ENCODE measurements at regions not wholly inside any gene's neighbourhood (a gene's known extent, or its start where the extent isn't known, plus 50 kb on each side); places are given as distances from the start of the nearest gene placed in this dataset.

- Histone ChIP-seq H3K9me2 (ENCODE audit: low read depth, low read length) (no peaks in the 10 kb centered on the region), H4K20me1 (ENCODE audit: insufficient read depth, low read length) (no peaks in the 10 kb centered on the region), H3K79me2 (ENCODE audit: insufficient read depth, low read length) (no peaks in the 10 kb centered on the region)
Observed at GRCh38 chr3:168574455-168575158, 478.9 kb upstream of the GOLIM4 start.

GRCh38 chr3:168570404-168571155, 474.9 kb upstream of the GOLIM4 start:
- H3K4me3 ChIP-seq (ENCODE audit: low read depth, low read length, poor library complexity, severe bottlenecking): no peak overlapping the region
- no peaks in the 10 kb centered on the region for H3K9me3 ChIP-seq (ENCODE audit: low read length)
- TF ChIP-seq EZH2 (IDR thresholded peaks at IDR 0.05; ENCODE audit: borderline replicate concordance, low read length) (no peak), CTCF (IDR thresholded peaks at IDR 0.05; ENCODE audit: low read length) (no peak)
- H3K4me1 ChIP-seq (ENCODE audit: insufficient read depth, low read length, severe bottlenecking): no peaks in the 10 kb centered on the region
- H3K27ac ChIP-seq (ENCODE audit: low read depth, low read length, poor library complexity, severe bottlenecking): no peak overlapping the region
- no peaks in the 10 kb centered on the region for H3K36me3 ChIP-seq (ENCODE audit: insufficient read depth, low read length)
- H3K4me2 ChIP-seq (ENCODE audit: low read length): no peak overlapping the region
- no peaks in the 10 kb centered on the region for H3F3A ChIP-seq (ENCODE audit: insufficient read depth, low read length)
- no peaks in the 10 kb centered on the region for H4K20me1 ChIP-seq (ENCODE audit: insufficient read depth, low read length)
- no peaks in the 10 kb centered on the region for H3K9me2 ChIP-seq (ENCODE audit: low read depth, low read length)
- no peaks in the 10 kb centered on the region for H3K27me3 ChIP-seq (ENCODE audit: insufficient read depth, low read length)
- H3K79me2 ChIP-seq (ENCODE audit: insufficient read depth, low read length): no peaks in the 10 kb centered on the region
- H2AFZ ChIP-seq (ENCODE audit: low read length): no peak overlapping the region
- H3K9ac ChIP-seq (ENCODE audit: low read length): no peak overlapping the region

More at GRCh38 chr3:168574455-168575158, 478.9 kb upstream of the GOLIM4 start:
- Histone ChIP-seq H3K36me3 (ENCODE audit: insufficient read depth, low read length) (no peaks in the 10 kb centered on the region), H3K27me3 (ENCODE audit: insufficient read depth, low read length) (no peaks in the 10 kb centered on the region), H3K27ac (ENCODE audit: low read depth, low read length, poor library complexity, severe bottlenecking) (no peak overlapping the region), H2AFZ (ENCODE audit: low read length) (no peak overlapping the region), H3K4me2 (ENCODE audit: low read length) (no peak overlapping the region), H3K4me1 (ENCODE audit: insufficient read depth, low read length, severe bottlenecking) (no peaks in the 10 kb centered on the region), H3K4me3 (ENCODE audit: low read depth, low read length, poor library complexity, severe bottlenecking) (no peak overlapping the region), H3K9me3 (ENCODE audit: low read length) (no peaks in the 10 kb centered on the region), H3K9ac (ENCODE audit: low read length) (no peak overlapping the region), H3F3A (ENCODE audit: insufficient read depth, low read length) (no peaks in the 10 kb centered on the region)
- no peak for TF ChIP-seq CTCF (IDR thresholded peaks at IDR 0.05; ENCODE audit: low read length)
- TF ChIP-seq EZH2 (IDR thresholded peaks at IDR 0.05; ENCODE audit: borderline replicate concordance, low read length): no peak

- no peaks in the 10 kb centered on the region for H3K4me1 ChIP-seq (ENCODE audit: insufficient read depth, low read length, severe bottlenecking)
- H3K27ac ChIP-seq (ENCODE audit: low read depth, low read length, poor library complexity, severe bottlenecking): no peak overlapping the region
- H3K79me2 ChIP-seq (ENCODE audit: insufficient read depth, low read length): no peaks in the 10 kb centered on the region
- no peaks in the 10 kb centered on the region for H3F3A ChIP-seq (ENCODE audit: insufficient read depth, low read length)
- no peak overlapping the region for H3K4me2 ChIP-seq (ENCODE audit: low read length)
- no peaks in the 10 kb centered on the region for H3K9me3 ChIP-seq (ENCODE audit: low read length)
- H4K20me1 ChIP-seq (ENCODE audit: insufficient read depth, low read length): no peaks in the 10 kb centered on the region
- H2AFZ ChIP-seq (ENCODE audit: low read length): no peak overlapping the region
- no peaks in the 10 kb centered on the region for H3K27me3 ChIP-seq (ENCODE audit: insufficient read depth, low read length)
- H3K9ac ChIP-seq (ENCODE audit: low read length): no peak overlapping the region
- no peaks in the 10 kb centered on the region for H3K9me2 ChIP-seq (ENCODE audit: low read depth, low read length)
- no peak overlapping the region for H3K4me3 ChIP-seq (ENCODE audit: low read depth, low read length, poor library complexity, severe bottlenecking)
- TF ChIP-seq EZH2 (IDR thresholded peaks at IDR 0.05; ENCODE audit: borderline replicate concordance, low read length) (no peak), CTCF (IDR thresholded peaks at IDR 0.05; ENCODE audit: low read length) (no peak)
- no peaks in the 10 kb centered on the region for H3K36me3 ChIP-seq (ENCODE audit: insufficient read depth, low read length)
Observed at GRCh38 chr3:168558728-168559411, 463.1 kb upstream of the GOLIM4 start.
